Small intestine (tissue), 7 donors: ENCODE measurements at regions not wholly inside any gene's neighbourhood (a gene's known extent, or its start where the extent isn't known, plus 50 kb on each side); places are given as distances from the start of the nearest gene placed in this dataset.

Experiments
- DNase-seq, 2 donors: peaks; one replicate each; pipeline versions ENCODE4 v3.0.0 to v3.0.0-alpha.2; 2013
- FAIRE-seq: peaks from 2 replicates; lab custom pipeline; 2012; peaks lifted over from hg19 to GRCh38; lab: Jason Lieb, UNC
- H3K27ac ChIP-seq, 3 donors: one replicate each; pipeline ENCODE4 v1.5.1; 2013; ENCODE audit warnings: low read length in 2 of 3, mild to moderate bottlenecking in 2 of 3, control low read depth in 1 of 3, inconsistent platforms in 1 of 3, low read depth in 1 of 3, moderate library complexity in 1 of 3
- H3K27me3 ChIP-seq, 3 donors: one replicate each; pipeline ENCODE4 v1.6.1; 2013; ENCODE audit warnings: low read length in 3 of 3, inconsistent platforms in 1 of 3; ENCODE audit not compliant: control insufficient read depth in 3 of 3, insufficient read depth in 3 of 3
- H3K36me3 ChIP-seq, 3 donors: one replicate each; pipeline ENCODE4 v1.6.1; 2013; ENCODE audit warnings: low read length in 3 of 3, inconsistent platforms in 1 of 3, low read depth in 1 of 3, mild to moderate bottlenecking in 1 of 3, moderate library complexity in 1 of 3; ENCODE audit not compliant: control insufficient read depth in 3 of 3, insufficient read depth in 2 of 3
- H3K4me1 ChIP-seq, 3 donors: one replicate each; pipeline ENCODE4 v1.6.1; 2013; ENCODE audit warnings: low read length in 2 of 3, inconsistent platforms in 1 of 3, low read depth in 1 of 3, mild to moderate bottlenecking in 1 of 3, moderate library complexity in 1 of 3; ENCODE audit not compliant: control insufficient read depth in 3 of 3, insufficient read depth in 2 of 3
- H3K4me3 ChIP-seq, 3 donors: one replicate each; pipeline ENCODE4 v1.5.1; 2013; ENCODE audit warnings: low read length in 3 of 3, control low read depth in 1 of 3, inconsistent platforms in 1 of 3, low read depth in 1 of 3, mild to moderate bottlenecking in 1 of 3, moderate library complexity in 1 of 3
- H3K9me3 ChIP-seq, 2 donors: one replicate each; pipeline ENCODE4 v1.6.1; 2013; ENCODE audit warnings: low read depth in 1 of 2, low read length in 1 of 2; ENCODE audit not compliant: control insufficient read depth in 2 of 2, insufficient read depth in 1 of 2
- WGBS, 3 donors: extraction: QIAGEN DNeasy Blood & Tissue Kit; methylation state at CpG; one replicate each; pipeline ENCODE4 v1.1.7; 2013; 5-methylcytosine and 5-hydroxymethylcytosine counted together
- donor health status: healthy with polysubstance abuse.
- donor health status: control.
- donor health status: control.
- donor health status: Bipolar disorder and iron deficiency.
- donor health status: healthy.

- Histone ChIP-seq H3K9me3 (no peaks in the 10 kb centered on the region), H3K27me3 (no peaks in the 10 kb centered on the region), H3K36me3 (no peaks in the 10 kb centered on the region), H3K4me3 (no peak overlapping the region), H3K4me1 (no peaks in the 10 kb centered on the region), H3K27ac (no peak overlapping the region)
- 54 to 72% (median 65%) methylated on average over 2 of the region's 2 CpGs for WGBS, 3 donors
- FAIRE-seq (no peak), DNase-seq (no peak)
These were observed 722.5 kb downstream of the SOCS6 start for GRCh38 chr18:71011389-71011788.

GRCh38 chr18:71008257-71008656, 719.4 kb downstream of the SOCS6 start:
- H3K27ac ChIP-seq, result no peak overlapping the region

GRCh38 chr18:71001597-71001996, 712.8 kb downstream of the SOCS6 start:
- no peak for DNase-seq
- Histone ChIP-seq H3K9me3 (no peaks in the 10 kb centered on the region), H3K4me3 (no peak overlapping the region), H3K4me1 (no peaks in the 10 kb centered on the region), H3K27ac (no peak overlapping the region), H3K27me3 (no peaks in the 10 kb centered on the region), H3K36me3 (no peaks in the 10 kb centered on the region)
- 45 to 61% (median 50%) methylated on average over 2 of the region's 2 CpGs for WGBS, 3 donors
- no peak for FAIRE-seq

More at GRCh38 chr18:71008257-71008656, 719.4 kb downstream of the SOCS6 start:
- H3K36me3 ChIP-seq, result no peaks in the 10 kb centered on the region
- H3K4me3 ChIP-seq, result no peak overlapping the region
- no peak for FAIRE-seq
- DNase-seq, result no peak
- H3K9me3 ChIP-seq, result no peaks in the 10 kb centered on the region
- H3K4me1 ChIP-seq, result no peaks in the 10 kb centered on the region
- H3K27me3 ChIP-seq, result no peaks in the 10 kb centered on the region
- whole genome bisulfite sequencing, 3 donors, result 52 to 68% (median 52%) methylated on average over 3 of the region's 3 CpGs

GRCh38 chr18:70998490-70998889, 709.6 kb downstream of the SOCS6 start:
- DNase-seq (no peak), FAIRE-seq (no peak)
- H3K4me1 ChIP-seq, result no peaks in the 10 kb centered on the region
- WGBS, 3 donors, result 65 to 73% (median 72%) methylated on average over 5 of the region's 5 CpGs
- no peak overlapping the region for H3K27ac ChIP-seq
- H3K36me3 ChIP-seq, result no peaks in the 10 kb centered on the region
- H3K9me3 ChIP-seq, result no peaks in the 10 kb centered on the region
- no peak overlapping the region for H3K4me3 ChIP-seq
- no peaks in the 10 kb centered on the region for H3K27me3 ChIP-seq

GRCh38 chr18:70994116-70994515, 705.3 kb downstream of the SOCS6 start:
- H3K9me3 ChIP-seq, result no peaks in the 10 kb centered on the region
- FAIRE-seq (no peak), DNase-seq (no peak)
- no peak overlapping the region for H3K27ac ChIP-seq
- H3K4me3 ChIP-seq, result no peak overlapping the region
- 65 to 75% (median 74%) methylated on average over 3 of the region's 3 CpGs for WGBS, 3 donors
- no peaks in the 10 kb centered on the region for H3K4me1 ChIP-seq
- H3K27me3 ChIP-seq, result no peaks in the 10 kb centered on the region
- H3K36me3 ChIP-seq, result no peaks in the 10 kb centered on the region

GRCh38 chr18:70991577-70991976, 702.7 kb downstream of the SOCS6 start:
- Histone ChIP-seq H3K27me3 (no peaks in the 10 kb centered on the region), H3K36me3 (no peaks in the 10 kb centered on the region), H3K27ac (no peak overlapping the region), H3K9me3 (peaks cover 0 to 11% of the 10 kb centered on the region in 2 donors), H3K4me3 (no peak overlapping the region), H3K4me1 (no peaks in the 10 kb centered on the region)
- DNase-seq (no peak), FAIRE-seq (no peak)

GRCh38 chr18:70985948-70986347, 697.1 kb downstream of the SOCS6 start:
- 86 to 94% (median 93%) methylated on average over 1 of the region's 1 CpG for WGBS, 3 donors
- Histone ChIP-seq H3K4me3 (no peak overlapping the region), H3K27me3 (no peaks in the 10 kb centered on the region), H3K9me3 (peaks cover 2 to 26% of the 10 kb centered on the region in 2 donors), H3K27ac (no peak overlapping the region), H3K4me1 (no peaks in the 10 kb centered on the region), H3K36me3 (no peaks in the 10 kb centered on the region)
- FAIRE-seq (no peak), DNase-seq (no peak)

GRCh38 chr18:70982292-70982691, 693.4 kb downstream of the SOCS6 start:
- FAIRE-seq (no peak), DNase-seq (no peak)
- 68 to 75% (median 74%) methylated on average over 2 of the region's 2 CpGs for WGBS, 3 donors
- no peaks in the 10 kb centered on the region for H3K36me3 ChIP-seq
- H3K27me3 ChIP-seq, result no peaks in the 10 kb centered on the region
- H3K27ac ChIP-seq, result no peak overlapping the region
- no peak overlapping the region for H3K4me3 ChIP-seq
- peaks cover 2 to 15% of the 10 kb centered on the region in 2 donors for H3K9me3 ChIP-seq
- no peaks in the 10 kb centered on the region for H3K4me1 ChIP-seq

- no peaks in the 10 kb centered on the region for H3K27me3 ChIP-seq
- DNase-seq (no peak), FAIRE-seq (no peak)
- peaks cover 2 to 15% of the 10 kb centered on the region in 2 donors for H3K9me3 ChIP-seq
- 81 to 85% (median 83%) methylated on average over 6 of the region's 6 CpGs for WGBS, 3 donors
- H3K4me1 ChIP-seq, result no peaks in the 10 kb centered on the region
- H3K36me3 ChIP-seq, result no peaks in the 10 kb centered on the region
- no peak overlapping the region for H3K27ac ChIP-seq
- H3K4me3 ChIP-seq, result no peak overlapping the region
These were observed 692.7 kb downstream of the SOCS6 start for GRCh38 chr18:70981400-70982140.
